ENCODE measurements at regions not wholly inside any gene's neighbourhood (a gene's known extent, or its start where the extent isn't known, plus 50 kb on each side); places are given as distances from the start of the nearest gene placed in this dataset.

- peak; percentile 45 to 82 for DNase-seq
Observed at GRCh38 chr11:70522593-70523311, 124.4 kb downstream of the CTTN start.

GRCh38 chr11:70523384-70524095, 125.2 kb downstream of the CTTN start:
- DNase-seq, result no peak

GRCh38 chr11:70524096-70524922, 126.0 kb downstream of the CTTN start:
- DNase-seq, result no peak

GRCh38 chr11:70525006-70525405, 126.7 kb downstream of the CTTN start:
- no peak for DNase-seq

GRCh38 chr11:70525466-70525865, 127.1 kb downstream of the CTTN start:
- no peak for DNase-seq

- no peak for DNase-seq
Observed at GRCh38 chr11:70526116-70527045, 128.1 kb downstream of the CTTN start.

- no peak for DNase-seq
Observed at GRCh38 chr11:70527046-70527395, 128.7 kb downstream of the CTTN start.

GRCh38 chr11:70527429-70528045, 129.2 kb downstream of the CTTN start:
- DNase-seq, result peak in 1 of 2 experiments; percentile 18

GRCh38 chr11:70528046-70528793, 129.9 kb downstream of the CTTN start:
- DNase-seq, result no peak

GRCh38 chr11:70528794-70529580, 130.7 kb downstream of the CTTN start:
- no peak for DNase-seq

GRCh38 chr11:70530010-70530409, 131.7 kb downstream of the CTTN start:
- no peak for DNase-seq

GRCh38 chr11:70530629-70531185, 132.4 kb downstream of the CTTN start:
- no peak for DNase-seq

GRCh38 chr11:70531281-70532065, 133.1 kb downstream of the CTTN start:
- DNase-seq, result no peak

- DNase-seq, result no peak
Observed at GRCh38 chr11:70532066-70532440, 133.7 kb downstream of the CTTN start.

- no peak for DNase-seq
Observed at GRCh38 chr11:70532731-70533130, 134.4 kb downstream of the CTTN start.

GRCh38 chr11:70535191-70535971, 137.1 kb downstream of the CTTN start:
- no peak for DNase-seq

- DNase-seq, result no peak
Observed at GRCh38 chr11:70536051-70536877, 137.9 kb downstream of the CTTN start.
